Stomach (tissue), 8 donors: ENCODE measurements at regions not wholly inside any gene's neighbourhood (a gene's known extent, or its start where the extent isn't known, plus 50 kb on each side); places are given as distances from the start of the nearest gene placed in this dataset.

Experiments
- DNase-seq, 2 donors: peaks; one replicate each; pipeline versions ENCODE4 v3.0.0 to v3.0.0-alpha.2; 2013 to 2019
- H3K27ac ChIP-seq, 5 donors: fragments of 200-600 bp in 4 of 5; sonication (generic) in 4 of 5; one replicate each; pipeline ENCODE4 v1.5.1; 2013 to 2019; ENCODE audit warnings: mild to moderate bottlenecking in 1 of 5, moderate library complexity in 1 of 5
- H3K27me3 ChIP-seq, 3 donors: fragments of 200-600 bp; sonication (generic); one replicate each; pipeline ENCODE4 v1.5.1; 2017 to 2019; ENCODE audit warnings: mixed run types in 1 of 3
- H3K36me3 ChIP-seq, 4 donors: fragments of 200-600 bp; sonication (generic); 1 replicate in 3 of 4; 2 replicates in 1 of 4; pipeline ENCODE4 v1.5.1; 2016 to 2019
- H3K4me1 ChIP-seq, 4 donors: fragments of 200-600 bp; sonication (generic); one replicate each; pipeline ENCODE4 v1.5.1; 2016 to 2019
- H3K4me3 ChIP-seq, 4 donors: fragments of 200-600 bp; sonication (generic) in 3 of 4; one replicate each; pipeline ENCODE4 v1.5.1; 2016 to 2019; ENCODE audit warnings: mild to moderate bottlenecking in 1 of 4
- H3K9me3 ChIP-seq, 4 donors: fragments of 200-600 bp; sonication (generic); one replicate each; pipeline ENCODE4 v1.5.1; 2016 to 2019
- EP300 ChIP-seq: sonication (generic); formaldehyde crosslinking; IDR thresholded peaks from one replicate; pipeline ENCODE4 v1.6.1; 2017; ENCODE audit warnings: antibody characterized with exemption
- POLR2A ChIP-seq, 4 donors: fragments of 450-650 bp; IDR thresholded peaks; one replicate each; pipeline ENCODE4 v1.6.1; 2016; ENCODE audit warnings: antibody characterized with exemption in 4 of 4, control low read depth in 2 of 4, mild to moderate bottlenecking in 1 of 4, moderate library complexity in 1 of 4
- POLR2AphosphoS5 ChIP-seq, 3 donors: sonication (generic); formaldehyde crosslinking; IDR thresholded peaks; one replicate each; pipeline ENCODE4 v1.6.1; 2016; ENCODE audit warnings: antibody characterized with exemption in 3 of 3
- WGBS, 5 donors: extraction: QIAGEN DNeasy Blood & Tissue Kit in 3 of 5; methylation state at CpG; one replicate each; pipeline versions ENCODE4 v1.1.5 to v1.1.7; 2013 to 2018; 5-methylcytosine and 5-hydroxymethylcytosine counted together
- intact Hi-C: fragments of 100-400 bp; cut with DNase I; formaldehyde crosslinking; loops from one replicate; pipeline ENCODE4 v1.15.1; 2023; ENCODE audit warnings: low total_unique reads
- TF ChIP-seq, protein P1 (sequence below), 7 experiments: fragments of 450-650 bp in 4 of 7; fragments of 200-600 bp in 3 of 7; sonication (generic) in 3 of 7; IDR thresholded peaks; one replicate each; pipeline ENCODE4 v1.5.1; 2016 to 2019; ENCODE audit warnings: antibody characterized with exemption in 7 of 7, control low read depth in 2 of 7, mild to moderate bottlenecking in 1 of 7
- donor health status: healthy with polysubstance abuse.
- donor health status: Bipolar disorder and iron deficiency.
- donor health status: healthy.

GRCh38 chr18:33840212-33840593 lies 262.2 kb downstream of the ASXL3 start:
- WGBS, 5 donors: 38 to 52% (median 45%) methylated on average over 2 of the region's 2 CpGs
- intact Hi-C loops: no loop called here
- DNase-seq: no peak
- Histone ChIP-seq H3K4me1 (peaks cover 4 to 13% (median 9%) of the 10 kb centered on the region in 4 donors), H3K36me3 (no peaks in the 10 kb centered on the region), H3K9me3 (no peaks in the 10 kb centered on the region), H3K27me3 (no peaks in the 10 kb centered on the region), H3K4me3 (no peak overlapping the region), H3K27ac (no peak overlapping the region)
- TF ChIP-seq, protein P1, sequence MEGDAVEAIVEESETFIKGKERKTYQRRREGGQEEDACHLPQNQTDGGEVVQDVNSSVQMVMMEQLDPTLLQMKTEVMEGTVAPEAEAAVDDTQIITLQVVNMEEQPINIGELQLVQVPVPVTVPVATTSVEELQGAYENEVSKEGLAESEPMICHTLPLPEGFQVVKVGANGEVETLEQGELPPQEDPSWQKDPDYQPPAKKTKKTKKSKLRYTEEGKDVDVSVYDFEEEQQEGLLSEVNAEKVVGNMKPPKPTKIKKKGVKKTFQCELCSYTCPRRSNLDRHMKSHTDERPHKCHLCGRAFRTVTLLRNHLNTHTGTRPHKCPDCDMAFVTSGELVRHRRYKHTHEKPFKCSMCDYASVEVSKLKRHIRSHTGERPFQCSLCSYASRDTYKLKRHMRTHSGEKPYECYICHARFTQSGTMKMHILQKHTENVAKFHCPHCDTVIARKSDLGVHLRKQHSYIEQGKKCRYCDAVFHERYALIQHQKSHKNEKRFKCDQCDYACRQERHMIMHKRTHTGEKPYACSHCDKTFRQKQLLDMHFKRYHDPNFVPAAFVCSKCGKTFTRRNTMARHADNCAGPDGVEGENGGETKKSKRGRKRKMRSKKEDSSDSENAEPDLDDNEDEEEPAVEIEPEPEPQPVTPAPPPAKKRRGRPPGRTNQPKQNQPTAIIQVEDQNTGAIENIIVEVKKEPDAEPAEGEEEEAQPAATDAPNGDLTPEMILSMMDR (IDR thresholded peaks at IDR 0.05): no peak

GRCh38 chr18:33839452-33840211 lies 261.6 kb downstream of the ASXL3 start:
- 9 to 11% (median 10%) methylated on average over 6 of the region's 6 CpGs for WGBS, 5 donors
- intact Hi-C loops: no loop called here

GRCh38 chr18:33838054-33838453 lies 260.0 kb downstream of the ASXL3 start:
- intact Hi-C loops: no loop called here
- no peak for DNase-seq
- Histone ChIP-seq H3K27me3 (no peaks in the 10 kb centered on the region), H3K36me3 (no peaks in the 10 kb centered on the region), H3K27ac (no peak overlapping the region), H3K4me1 (peaks cover 4 to 13% (median 9%) of the 10 kb centered on the region in 4 donors), H3K4me3 (no peak overlapping the region), H3K9me3 (no peaks in the 10 kb centered on the region)
- 83 to 100% (median 93%) methylated on average over 1 of the region's 1 CpG for WGBS, 5 donors
- TF ChIP-seq, protein P1 (IDR thresholded peaks at IDR 0.05): no peak
- TF ChIP-seq POLR2AphosphoS5 (IDR thresholded peaks at IDR 0.05) (no peak), EP300 (no peak), POLR2A (IDR thresholded peaks at IDR 0.05) (no peak)

More at GRCh38 chr18:33839452-33840211, 261.6 kb downstream of the ASXL3 start:
- no peaks in the 10 kb centered on the region for H3K27me3 ChIP-seq
- H3K4me3 ChIP-seq: no peak overlapping the region
- peak in 1 of 2 donors; percentile 86 for DNase-seq
- no peak overlapping the region for H3K27ac ChIP-seq
- H3K9me3 ChIP-seq: no peaks in the 10 kb centered on the region
- H3K36me3 ChIP-seq: no peaks in the 10 kb centered on the region
- peaks cover 4 to 13% (median 9%) of the 10 kb centered on the region in 4 donors for H3K4me1 ChIP-seq
- no peak for TF ChIP-seq POLR2A (IDR thresholded peaks at IDR 0.05)
- TF ChIP-seq, protein P1 (IDR thresholded peaks at IDR 0.05): peak in 5 of 7 experiments; percentile 25 to 62 (median 54)

- peak in 1 of 2 donors; percentile 17 for DNase-seq
- Histone ChIP-seq H3K27ac (no peak overlapping the region), H3K4me3 (no peak overlapping the region), H3K9me3 (no peaks in the 10 kb centered on the region), H3K27me3 (no peaks in the 10 kb centered on the region), H3K4me1 (peaks cover 4 to 13% (median 9%) of the 10 kb centered on the region in 4 donors), H3K36me3 (no peaks in the 10 kb centered on the region)
- intact Hi-C loops: no loop called here
- TF ChIP-seq POLR2AphosphoS5 (IDR thresholded peaks at IDR 0.05): no peak
- no peak for TF ChIP-seq EP300
- TF ChIP-seq POLR2A (IDR thresholded peaks at IDR 0.05): no peak
Measured at GRCh38 chr18:33837191-33837590, 259.2 kb downstream of the ASXL3 start.

GRCh38 chr18:33836564-33836963 lies 258.5 kb downstream of the ASXL3 start:
- 65 to 73% (median 69%) methylated on average over 4 of the region's 4 CpGs for WGBS, 5 donors
- peaks cover 4 to 13% (median 9%) of the 10 kb centered on the region in 4 donors for H3K4me1 ChIP-seq
- peaks cover 0 to 5% (median 2%) of the 10 kb centered on the region in 4 donors for H3K9me3 ChIP-seq
- intact Hi-C loops: no loop called here
- no peaks in the 10 kb centered on the region for H3K27me3 ChIP-seq
- no peak for TF ChIP-seq POLR2AphosphoS5 (IDR thresholded peaks at IDR 0.05)
- TF ChIP-seq EP300: no peak
- TF ChIP-seq, protein P1 (IDR thresholded peaks at IDR 0.05): no peak
- no peak for TF ChIP-seq POLR2A (IDR thresholded peaks at IDR 0.05)
- H3K4me3 ChIP-seq: no peak overlapping the region
- no peak for DNase-seq
- H3K36me3 ChIP-seq: no peaks in the 10 kb centered on the region
- no peak overlapping the region for H3K27ac ChIP-seq
